MM.1S (cell line): ENCODE measurements at regions not wholly inside any gene's neighbourhood (a gene's known extent, or its start where the extent isn't known, plus 50 kb on each side); places are given as distances from the start of the nearest gene placed in this dataset.

Experiments used
- CTCF ChIP-seq: fragments of 300-600 bp; sonication (generic); IDR thresholded peaks from 2 replicates; pipeline ENCODE4 v1.5.1; 2016; ENCODE audit warnings: antibody characterized with exemption, low read length, mixed read lengths
- EZH2 ChIP-seq: fragments of 300-600 bp; sonication (generic); optimal IDR thresholded peaks from 2 replicates; pipeline ENCODE3; 2017; ENCODE audit warnings: low read depth, mild to moderate bottlenecking, antibody characterized with exemption, low read length, mixed read lengths
- EZH2phosphoT487 ChIP-seq: fragments of 300-600 bp; sonication (generic); IDR thresholded peaks from 2 replicates; pipeline ENCODE4 v1.6.1; 2018; ENCODE audit warnings: antibody characterized with exemption, low read length

DNA sequence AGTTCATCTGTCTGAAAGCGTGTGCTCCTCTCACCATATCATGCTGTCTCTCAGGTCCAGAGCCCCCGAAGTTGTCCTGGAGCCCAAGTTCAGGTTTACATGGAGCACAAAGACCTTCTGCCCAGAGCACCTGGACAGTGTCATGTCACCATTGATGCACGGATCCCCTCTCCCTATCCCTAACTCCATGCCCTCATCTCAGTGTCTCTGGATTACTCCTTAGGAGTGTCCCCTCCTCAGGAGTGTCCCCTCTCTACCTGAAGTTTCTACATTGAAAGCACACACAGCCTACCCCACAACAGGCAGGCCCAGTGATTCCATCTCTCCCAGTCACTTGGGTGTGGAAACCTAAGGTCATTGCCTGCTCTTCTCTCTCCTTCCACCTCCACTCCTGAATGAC lies 144.1 kb upstream of the NCKAP5 start:
- no peak for TF ChIP-seq CTCF
- TF ChIP-seq EZH2, result no peak
- TF ChIP-seq EZH2phosphoT487, result no peak
